MM.1S (cell line): ENCODE measurements at regions not wholly inside any gene's neighbourhood (a gene's known extent, or its start where the extent isn't known, plus 50 kb on each side); places are given as distances from the start of the nearest gene placed in this dataset.

Experiments used
- DNase-seq: peaks from one replicate; pipeline ENCODE4 v3.0.0-alpha.2; 2015
- H2AFZ ChIP-seq: fragments of 300-600 bp; sonication (generic); 2 replicates; pipeline ENCODE4 v1.6.0; 2016; ENCODE audit warnings: antibody characterized with exemption, low read length
- H3F3A ChIP-seq: fragments of 300-600 bp; sonication (generic); 2 replicates; pipeline ENCODE4 v1.6.1; 2016; ENCODE audit warnings: mild to moderate bottlenecking, antibody characterized with exemption, low read length, moderate library complexity, mixed read lengths; ENCODE audit not compliant: insufficient read depth
- H3K27ac ChIP-seq: fragments of 300-600 bp; sonication (generic); 2 replicates; pipeline ENCODE4 v1.5.1; 2016; ENCODE audit warnings: mild to moderate bottlenecking, low read length
- H3K27me3 ChIP-seq: fragments of 300-600 bp; sonication (generic); replicated peaks from 2 replicates; pipeline ENCODE4 v1.6.0; 2016; ENCODE audit warnings: low read length; ENCODE audit not compliant: insufficient read depth
- H3K36me3 ChIP-seq: fragments of 300-600 bp; sonication (generic); replicated peaks from 2 replicates; pipeline ENCODE4 v1.6.1; 2016; ENCODE audit warnings: mild to moderate bottlenecking, low read length, mixed read lengths; ENCODE audit not compliant: insufficient read depth
- H3K4me1 ChIP-seq: fragments of 300-600 bp; sonication (generic); 2 replicates; pipeline ENCODE4 v1.6.1; 2016; ENCODE audit warnings: low read length, mixed read lengths
- H3K4me2 ChIP-seq: fragments of 300-600 bp; sonication (generic); 2 replicates; pipeline ENCODE4 v1.6.0; 2016; ENCODE audit warnings: low read depth, low read length
- H3K4me3 ChIP-seq: fragments of 300-600 bp; sonication (generic); 2 replicates; pipeline ENCODE4 v1.5.1; 2016; ENCODE audit warnings: low read length, mixed read lengths
- H3K79me2 ChIP-seq: fragments of 300-600 bp; sonication (generic); 2 replicates; pipeline ENCODE4 v1.6.1; 2016; ENCODE audit warnings: mixed run types, low read length, mixed read lengths
- H3K9ac ChIP-seq: fragments of 300-600 bp; sonication (generic); 2 replicates; pipeline ENCODE4 v1.6.1; 2016; ENCODE audit warnings: low read length, mixed read lengths
- H3K9me2 ChIP-seq: fragments of 300-600 bp; sonication (generic); replicated peaks from 2 replicates; pipeline ENCODE4 v1.6.1; 2016; ENCODE audit warnings: mild to moderate bottlenecking, low read length, mixed read lengths; ENCODE audit not compliant: insufficient read depth
- H3K9me3 ChIP-seq: fragments of 300-600 bp; sonication (generic); replicated peaks from 2 replicates; pipeline ENCODE4 v1.6.1; 2016; ENCODE audit warnings: mild to moderate bottlenecking, low read length, mixed read lengths; ENCODE audit not compliant: insufficient read depth
- H4K20me1 ChIP-seq: fragments of 300-600 bp; sonication (generic); 2 replicates; pipeline ENCODE4 v1.6.1; 2016; ENCODE audit warnings: mild to moderate bottlenecking, low read length, moderate library complexity, mixed read lengths; ENCODE audit not compliant: insufficient read depth
- EZH2 ChIP-seq: fragments of 300-600 bp; sonication (generic); optimal IDR thresholded peaks from 2 replicates; pipeline ENCODE3; 2017; ENCODE audit warnings: low read depth, mild to moderate bottlenecking, antibody characterized with exemption, low read length, mixed read lengths
- EZH2phosphoT487 ChIP-seq: fragments of 300-600 bp; sonication (generic); IDR thresholded peaks from 2 replicates; pipeline ENCODE4 v1.6.1; 2018; ENCODE audit warnings: antibody characterized with exemption, low read length
- TF ChIP-seq, protein P1 (sequence below): fragments of 300-600 bp; sonication (generic); IDR thresholded peaks from 2 replicates; pipeline ENCODE4 v1.5.1; 2016; ENCODE audit warnings: antibody characterized with exemption, low read length, mixed read lengths

DNA sequence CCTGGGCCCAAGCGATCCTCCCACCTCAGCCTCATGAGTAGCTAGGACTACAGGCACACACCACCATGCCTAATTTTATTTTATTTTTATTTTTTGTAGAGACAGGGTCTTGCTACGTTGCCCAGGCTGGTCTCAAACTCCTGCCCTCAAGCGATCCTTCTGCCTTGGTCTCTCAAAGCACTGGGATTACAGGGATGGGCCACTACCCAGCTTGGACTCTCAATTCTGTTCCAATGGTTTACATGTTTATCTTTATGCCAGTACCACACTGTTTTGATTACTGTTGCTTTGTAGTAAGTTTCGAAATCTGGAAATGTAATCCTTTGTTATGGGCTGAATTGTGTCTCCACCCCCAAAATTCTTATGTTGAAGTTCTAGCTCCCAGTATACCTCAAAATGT is 88.4 kb upstream of the TARDBP start:
- Histone ChIP-seq H3K9me2 (no peaks in the 10 kb centered on the region), H3F3A (no peaks in the 10 kb centered on the region), H3K9ac (no peak overlapping the region), H3K4me2 (no peak overlapping the region), H3K9me3 (no peaks in the 10 kb centered on the region), H3K4me3 (no peak overlapping the region), H3K36me3 (no peaks in the 10 kb centered on the region), H4K20me1 (no peaks in the 10 kb centered on the region), H2AFZ (no peak overlapping the region), H3K27me3 (peaks cover 64% of the 10 kb centered on the region), H3K27ac (no peak overlapping the region), H3K79me2 (no peaks in the 10 kb centered on the region), H3K4me1 (no peaks in the 10 kb centered on the region)
- TF ChIP-seq, protein P1, sequence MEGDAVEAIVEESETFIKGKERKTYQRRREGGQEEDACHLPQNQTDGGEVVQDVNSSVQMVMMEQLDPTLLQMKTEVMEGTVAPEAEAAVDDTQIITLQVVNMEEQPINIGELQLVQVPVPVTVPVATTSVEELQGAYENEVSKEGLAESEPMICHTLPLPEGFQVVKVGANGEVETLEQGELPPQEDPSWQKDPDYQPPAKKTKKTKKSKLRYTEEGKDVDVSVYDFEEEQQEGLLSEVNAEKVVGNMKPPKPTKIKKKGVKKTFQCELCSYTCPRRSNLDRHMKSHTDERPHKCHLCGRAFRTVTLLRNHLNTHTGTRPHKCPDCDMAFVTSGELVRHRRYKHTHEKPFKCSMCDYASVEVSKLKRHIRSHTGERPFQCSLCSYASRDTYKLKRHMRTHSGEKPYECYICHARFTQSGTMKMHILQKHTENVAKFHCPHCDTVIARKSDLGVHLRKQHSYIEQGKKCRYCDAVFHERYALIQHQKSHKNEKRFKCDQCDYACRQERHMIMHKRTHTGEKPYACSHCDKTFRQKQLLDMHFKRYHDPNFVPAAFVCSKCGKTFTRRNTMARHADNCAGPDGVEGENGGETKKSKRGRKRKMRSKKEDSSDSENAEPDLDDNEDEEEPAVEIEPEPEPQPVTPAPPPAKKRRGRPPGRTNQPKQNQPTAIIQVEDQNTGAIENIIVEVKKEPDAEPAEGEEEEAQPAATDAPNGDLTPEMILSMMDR, result no peak
- no peak for TF ChIP-seq EZH2phosphoT487
- TF ChIP-seq EZH2, result no peak
- DNase-seq, result no peak

GRCh38 chr1:10928654-10929053 is 83.8 kb upstream of the TARDBP start:
- Histone ChIP-seq H3K79me2 (no peaks in the 10 kb centered on the region), H3K4me3 (no peak overlapping the region), H3K27me3 (peaks cover 36% of the 10 kb centered on the region), H3K36me3 (no peaks in the 10 kb centered on the region), H3K4me2 (no peak overlapping the region), H2AFZ (no peak overlapping the region), H3F3A (no peaks in the 10 kb centered on the region), H3K4me1 (no peaks in the 10 kb centered on the region; the same call in 1 of the 2 replicates), H4K20me1 (no peaks in the 10 kb centered on the region), H3K9me2 (no peaks in the 10 kb centered on the region), H3K27ac (no peak overlapping the region), H3K9ac (no peak overlapping the region), H3K9me3 (no peaks in the 10 kb centered on the region)
- DNase-seq, result no peak
- TF ChIP-seq EZH2, result no peak
- TF ChIP-seq EZH2phosphoT487, result no peak
- TF ChIP-seq, protein P1, result no peak

- Histone ChIP-seq H4K20me1 (no peaks in the 10 kb centered on the region), H3K79me2 (no peaks in the 10 kb centered on the region), H3K36me3 (no peaks in the 10 kb centered on the region), H3F3A (no peaks in the 10 kb centered on the region), H3K4me2 (no peak overlapping the region), H2AFZ (no peak overlapping the region), H3K27ac (no peak overlapping the region), H3K27me3 (peaks cover 33% of the 10 kb centered on the region), H3K9ac (no peak overlapping the region), H3K9me3 (no peaks in the 10 kb centered on the region), H3K4me3 (no peak overlapping the region), H3K4me1 (peaks cover 10% of the 10 kb centered on the region), H3K9me2 (no peaks in the 10 kb centered on the region)
- DNase-seq, result peak; percentile 87
- TF ChIP-seq, protein P1, result no peak
- no peak for TF ChIP-seq EZH2
- no peak for TF ChIP-seq EZH2phosphoT487
Observed at GRCh38 chr1:10932088-10932487, 80.4 kb upstream of the TARDBP start.
